Osteocyte (in vitro differentiated cells): ENCODE measurements at regions not wholly inside any gene's neighbourhood (a gene's known extent, or its start where the extent isn't known, plus 50 kb on each side); places are given as distances from the start of the nearest gene placed in this dataset.

Source experiments
- DNase-seq: peaks from one replicate; pipeline ENCODE4 v3.0.0; 2021; ENCODE audit warnings: mixed read lengths; ENCODE audit not compliant: unreplicated experiment; ENCODE audit errors: extremely low spot score
- H3K27ac Mint-ChIP-seq: one replicate; pipeline ENCODE4 v1.8.0; 2021; ENCODE audit warnings: mild to moderate bottlenecking, mixed read lengths; ENCODE audit not compliant: unreplicated experiment
- H3K27me3 Mint-ChIP-seq: one replicate; pipeline ENCODE4 v1.8.0; 2021; ENCODE audit warnings: mixed read lengths; ENCODE audit not compliant: unreplicated experiment
- H3K36me3 Mint-ChIP-seq: one replicate; pipeline ENCODE4 v1.8.0; 2021; ENCODE audit warnings: mixed read lengths; ENCODE audit not compliant: unreplicated experiment
- H3K4me1 Mint-ChIP-seq: one replicate; pipeline ENCODE4 v1.8.0; 2021; ENCODE audit warnings: mixed read lengths; ENCODE audit not compliant: unreplicated experiment
- H3K4me3 Mint-ChIP-seq: one replicate; pipeline ENCODE4 v1.8.0; 2021; ENCODE audit warnings: mild to moderate bottlenecking, moderate library complexity, mixed read lengths; ENCODE audit not compliant: unreplicated experiment
- H3K9me3 Mint-ChIP-seq: one replicate; pipeline ENCODE4 v1.8.0; 2021; ENCODE audit warnings: mixed read lengths; ENCODE audit not compliant: unreplicated experiment
- TF ChIP-seq, protein P1 (sequence below): fragments of 200-600 bp; sonication (generic); IDR thresholded peaks from 2 replicates; pipeline ENCODE4 v1.5.0; 2021; ENCODE audit warnings: antibody characterized with exemption, mild to moderate bottlenecking, moderate library complexity

DNA sequence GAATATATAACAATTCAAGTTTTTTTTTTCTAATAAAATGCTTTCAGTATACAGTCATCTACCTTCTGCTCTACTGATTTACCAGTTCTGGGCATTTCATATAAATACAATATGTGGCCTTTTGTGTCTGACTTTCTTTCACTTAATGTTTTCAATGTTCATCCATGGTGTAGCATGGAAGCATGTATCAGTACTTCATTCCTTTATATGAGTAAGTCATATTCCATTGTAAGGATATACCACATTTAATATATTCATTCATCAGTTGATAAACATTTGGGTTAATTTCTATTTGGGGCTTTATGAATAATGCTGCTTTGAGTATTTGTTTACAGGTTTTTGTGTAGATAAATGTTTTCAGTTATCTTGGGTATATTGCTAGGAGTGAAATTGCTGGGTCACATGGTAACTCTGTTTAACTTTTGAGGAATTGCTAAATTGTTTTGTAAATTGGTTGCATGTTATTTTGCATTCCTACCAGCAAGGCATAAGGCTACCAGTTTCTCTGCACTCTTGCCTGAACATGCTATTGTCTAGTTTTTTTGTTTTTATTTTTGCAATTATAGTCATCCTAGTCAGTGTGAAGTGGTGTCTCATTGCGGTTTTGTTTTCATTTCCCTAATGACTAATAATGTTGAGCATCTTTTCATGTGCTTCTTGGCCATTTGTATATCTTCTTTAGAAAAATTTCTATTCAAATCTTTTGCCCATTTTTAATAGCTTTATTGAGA, 206.1 kb downstream of the TM2D1 start:
- H3K36me3 Mint-ChIP-seq: no peaks in the 10 kb centered on the region
- no peak for DNase-seq
- peaks cover 13% of the 10 kb centered on the region for H3K27me3 Mint-ChIP-seq
- H3K9me3 Mint-ChIP-seq: peaks cover under 1% of the 10 kb centered on the region
- no peak overlapping the region for H3K27ac Mint-ChIP-seq
- H3K4me1 Mint-ChIP-seq: no peaks in the 10 kb centered on the region
- H3K4me3 Mint-ChIP-seq: no peak overlapping the region
- TF ChIP-seq, protein P1, sequence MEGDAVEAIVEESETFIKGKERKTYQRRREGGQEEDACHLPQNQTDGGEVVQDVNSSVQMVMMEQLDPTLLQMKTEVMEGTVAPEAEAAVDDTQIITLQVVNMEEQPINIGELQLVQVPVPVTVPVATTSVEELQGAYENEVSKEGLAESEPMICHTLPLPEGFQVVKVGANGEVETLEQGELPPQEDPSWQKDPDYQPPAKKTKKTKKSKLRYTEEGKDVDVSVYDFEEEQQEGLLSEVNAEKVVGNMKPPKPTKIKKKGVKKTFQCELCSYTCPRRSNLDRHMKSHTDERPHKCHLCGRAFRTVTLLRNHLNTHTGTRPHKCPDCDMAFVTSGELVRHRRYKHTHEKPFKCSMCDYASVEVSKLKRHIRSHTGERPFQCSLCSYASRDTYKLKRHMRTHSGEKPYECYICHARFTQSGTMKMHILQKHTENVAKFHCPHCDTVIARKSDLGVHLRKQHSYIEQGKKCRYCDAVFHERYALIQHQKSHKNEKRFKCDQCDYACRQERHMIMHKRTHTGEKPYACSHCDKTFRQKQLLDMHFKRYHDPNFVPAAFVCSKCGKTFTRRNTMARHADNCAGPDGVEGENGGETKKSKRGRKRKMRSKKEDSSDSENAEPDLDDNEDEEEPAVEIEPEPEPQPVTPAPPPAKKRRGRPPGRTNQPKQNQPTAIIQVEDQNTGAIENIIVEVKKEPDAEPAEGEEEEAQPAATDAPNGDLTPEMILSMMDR: peak; percentile 8

DNA sequence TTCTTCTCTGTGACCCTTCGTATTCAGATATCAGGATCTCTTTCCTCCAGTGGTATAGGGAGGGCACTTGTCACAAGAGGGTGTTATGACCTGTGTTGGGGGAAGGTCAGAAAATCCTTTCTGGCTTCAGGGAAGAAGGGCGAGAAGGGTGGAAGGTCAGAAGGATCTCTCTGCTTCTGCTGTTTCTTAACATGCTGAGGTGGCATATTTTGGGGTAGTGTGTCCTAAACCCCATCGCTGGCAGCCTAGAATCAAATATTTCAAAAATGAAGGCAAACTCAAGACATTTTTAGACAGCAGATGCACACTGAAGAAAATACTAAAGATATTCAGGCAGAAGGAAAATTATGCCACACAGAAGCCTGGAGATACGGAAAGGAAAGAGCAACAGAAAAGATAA, 207.6 kb downstream of the TM2D1 start:
- Mint-ChIP-seq H3K9me3 (peaks cover 6% of the 10 kb centered on the region), H3K27ac (no peak overlapping the region), H3K36me3 (no peaks in the 10 kb centered on the region), H3K27me3 (peaks cover 9% of the 10 kb centered on the region), H3K4me1 (no peaks in the 10 kb centered on the region), H3K4me3 (no peak overlapping the region)
- no peak for DNase-seq
- TF ChIP-seq, protein P1: no peak

DNA sequence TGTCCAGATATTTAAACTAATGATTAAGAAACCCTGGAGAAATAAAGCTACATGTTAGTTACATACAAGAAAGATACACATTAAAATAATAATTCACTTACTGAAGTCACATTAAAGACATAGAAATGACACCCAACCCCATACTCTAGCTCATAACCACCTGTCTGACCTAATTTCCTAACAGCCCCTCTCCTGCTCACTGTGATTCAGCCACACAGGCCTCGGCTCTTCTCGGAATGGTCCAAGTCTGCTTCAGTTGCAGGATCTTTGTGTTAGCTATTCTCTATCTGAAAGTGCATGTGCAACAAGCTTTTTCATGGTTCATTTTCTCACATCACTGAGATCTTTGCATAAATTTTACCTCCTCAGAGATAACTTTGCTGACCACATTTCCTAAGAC, 209.8 kb downstream of the TM2D1 start:
- Mint-ChIP-seq H3K9me3 (peaks cover 6% of the 10 kb centered on the region), H3K4me1 (no peaks in the 10 kb centered on the region), H3K4me3 (no peak overlapping the region), H3K36me3 (no peaks in the 10 kb centered on the region), H3K27me3 (peaks cover 9% of the 10 kb centered on the region), H3K27ac (no peak overlapping the region)
- TF ChIP-seq, protein P1: no peak
- DNase-seq: no peak
